Calu3 (cell line): ENCODE measurements at regions not wholly inside any gene's neighbourhood (a gene's known extent, or its start where the extent isn't known, plus 50 kb on each side); places are given as distances from the start of the nearest gene placed in this dataset.

ENCODE experiments used
- BruUV-seq: library from RNA; stranded (reverse); fragments of 400-500 nt; replicated peaks from 2 replicates; lab custom pipeline; 2021; lab: Mats Ljungman, UMichigan
- CTCF ChIA-PET: fragments of 300-600 bp; sonication (Branson Sonifier 250); formaldehyde crosslinking; loops from one replicate; lab custom pipeline; 2022; ENCODE audit warnings: antibody characterized with exemption; lab: Charles Lee
- DNase-seq: peaks from one replicate; pipeline ENCODE4 v3.0.0; 2022
- H3K27ac Mint-ChIP-seq: one replicate; pipeline ENCODE4 v1.8.0; 2022; ENCODE audit warnings: mixed read lengths; ENCODE audit not compliant: unreplicated experiment
- H3K27me3 Mint-ChIP-seq: one replicate; pipeline ENCODE4 v1.8.0; 2022; ENCODE audit warnings: mixed read lengths; ENCODE audit not compliant: unreplicated experiment
- H3K36me3 Mint-ChIP-seq: one replicate; pipeline ENCODE4 v1.8.0; 2022; ENCODE audit warnings: mild to moderate bottlenecking, moderate library complexity, mixed read lengths; ENCODE audit not compliant: insufficient read depth, unreplicated experiment
- H3K4me1 Mint-ChIP-seq: one replicate; pipeline ENCODE4 v1.8.0; 2022; ENCODE audit warnings: mild to moderate bottlenecking, low read depth, mixed read lengths; ENCODE audit not compliant: unreplicated experiment
- H3K4me3 Mint-ChIP-seq: one replicate; pipeline ENCODE4 v1.8.0; 2022; ENCODE audit warnings: mild to moderate bottlenecking, low read depth, moderate library complexity, mixed read lengths; ENCODE audit not compliant: unreplicated experiment
- H3K9me3 Mint-ChIP-seq: one replicate; pipeline ENCODE4 v1.8.0; 2022; ENCODE audit warnings: low read depth, mixed read lengths; ENCODE audit not compliant: unreplicated experiment
- CTCF ChIP-seq: fragments of 200-600 bp; IDR thresholded peaks from one replicate; pipeline ENCODE4 v1.8.0; 2022; ENCODE audit warnings: antibody characterized with exemption; ENCODE audit not compliant: unreplicated experiment
- intact Hi-C: fragments of 100-400 bp; cut with micrococcal nuclease; formaldehyde crosslinking; loops from one replicate; pipeline ENCODE4 v1.10.0; 2022; ENCODE audit not compliant: unreplicated experiment

GRCh38 chr2:21770787-21771186 is 647.0 kb downstream of the TDRD15 start:
- no peaks in the 10 kb centered on the region for H3K4me1 Mint-ChIP-seq
- intact Hi-C loops, result no loop called here
- peaks cover 9% of the 10 kb centered on the region for H3K9me3 Mint-ChIP-seq
- H3K27me3 Mint-ChIP-seq, result no peaks in the 10 kb centered on the region
- no peak overlapping the region for H3K27ac Mint-ChIP-seq
- CTCF ChIA-PET, result no interaction called here
- DNase-seq, result no peak
- BruUV-seq, result no TSS peak
- no peak for TF ChIP-seq CTCF
- H3K36me3 Mint-ChIP-seq, result no peaks in the 10 kb centered on the region
- H3K4me3 Mint-ChIP-seq, result no peak overlapping the region

GRCh38 chr2:21772624-21773023 is 648.9 kb downstream of the TDRD15 start:
- no peak for TF ChIP-seq CTCF
- CTCF ChIA-PET, result no interaction called here
- H3K4me3 Mint-ChIP-seq, result no peak overlapping the region
- DNase-seq, result no peak
- no TSS peak for BruUV-seq
- H3K4me1 Mint-ChIP-seq, result no peaks in the 10 kb centered on the region
- no peaks in the 10 kb centered on the region for H3K36me3 Mint-ChIP-seq
- H3K9me3 Mint-ChIP-seq, result peaks cover 4% of the 10 kb centered on the region
- no peak overlapping the region for H3K27ac Mint-ChIP-seq
- intact Hi-C loops, result no loop called here
- no peaks in the 10 kb centered on the region for H3K27me3 Mint-ChIP-seq

GRCh38 chr2:21773168-21773567 is 649.4 kb downstream of the TDRD15 start:
- Mint-ChIP-seq H3K27me3 (no peaks in the 10 kb centered on the region), H3K4me3 (no peak overlapping the region), H3K4me1 (no peaks in the 10 kb centered on the region), H3K9me3 (peaks cover 3% of the 10 kb centered on the region), H3K36me3 (no peaks in the 10 kb centered on the region), H3K27ac (no peak overlapping the region)
- no TSS peak for BruUV-seq
- TF ChIP-seq CTCF, result no peak
- no peak for DNase-seq
- CTCF ChIA-PET, result no interaction called here
- intact Hi-C loops, result no loop called here

- no peak overlapping the region for H3K4me3 Mint-ChIP-seq
- DNase-seq, result no peak
- BruUV-seq, result no TSS peak
- TF ChIP-seq CTCF, result no peak
- no peak overlapping the region for H3K27ac Mint-ChIP-seq
- intact Hi-C loops, result no loop called here
- no peaks in the 10 kb centered on the region for H3K36me3 Mint-ChIP-seq
- no peaks in the 10 kb centered on the region for H3K9me3 Mint-ChIP-seq
- no peaks in the 10 kb centered on the region for H3K27me3 Mint-ChIP-seq
- CTCF ChIA-PET, result no interaction called here
- H3K4me1 Mint-ChIP-seq, result no peaks in the 10 kb centered on the region
Observed at GRCh38 chr2:21774691-21775368, 651.1 kb downstream of the TDRD15 start.
